HL-60 (cell line): ENCODE measurements at regions not wholly inside any gene's neighbourhood (a gene's known extent, or its start where the extent isn't known, plus 50 kb on each side); places are given as distances from the start of the nearest gene placed in this dataset.

Experiments used
- CTCF ChIP-seq: IDR thresholded peaks from one replicate; pipeline ENCODE4 v1.5.1; 2011; ENCODE audit warnings: low read length, control low read depth, inconsistent platforms; ENCODE audit not compliant: insufficient read depth
- GABPA ChIP-seq: IDR thresholded peaks from 2 replicates; pipeline ENCODE4 v1.6.1; 2012; ENCODE audit warnings: low read depth
- POLR2AphosphoS5 ChIP-seq: IDR thresholded peaks from 2 replicates; pipeline ENCODE4 v1.6.1; 2012; ENCODE audit warnings: low read depth
- SPI1 ChIP-seq: IDR thresholded peaks from 2 replicates; pipeline ENCODE4 v1.6.1; 2012; ENCODE audit warnings: low read depth, mild to moderate bottlenecking, borderline replicate concordance
- TF ChIP-seq, protein P1 (sequence below): IDR thresholded peaks from 2 replicates; pipeline ENCODE4 v1.6.1; 2012; ENCODE audit warnings: low read depth; ENCODE audit not compliant: insufficient replicate concordance

DNA sequence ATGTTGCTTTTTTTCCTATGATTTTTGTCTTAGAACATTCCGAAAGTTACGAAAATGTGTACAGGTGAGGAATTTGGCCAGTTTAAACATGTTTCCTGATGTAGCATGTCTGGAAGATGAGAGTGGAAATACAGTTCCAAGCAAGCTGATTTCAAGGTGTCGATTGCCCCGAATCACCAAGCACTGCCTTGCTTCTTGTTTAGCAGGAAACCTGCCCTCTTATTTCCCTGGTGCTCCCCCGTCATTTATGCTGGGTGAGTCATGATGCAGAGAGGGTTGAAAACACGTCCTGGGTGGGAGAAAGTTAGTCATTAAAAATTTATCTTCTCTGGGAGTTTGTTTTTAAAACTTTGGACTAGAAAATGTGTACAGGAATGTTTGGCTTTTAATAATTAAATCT, 608.6 kb upstream of the EEF2KMT start:
- no peak for TF ChIP-seq CTCF
- TF ChIP-seq POLR2AphosphoS5: no peak
- TF ChIP-seq, protein P1, sequence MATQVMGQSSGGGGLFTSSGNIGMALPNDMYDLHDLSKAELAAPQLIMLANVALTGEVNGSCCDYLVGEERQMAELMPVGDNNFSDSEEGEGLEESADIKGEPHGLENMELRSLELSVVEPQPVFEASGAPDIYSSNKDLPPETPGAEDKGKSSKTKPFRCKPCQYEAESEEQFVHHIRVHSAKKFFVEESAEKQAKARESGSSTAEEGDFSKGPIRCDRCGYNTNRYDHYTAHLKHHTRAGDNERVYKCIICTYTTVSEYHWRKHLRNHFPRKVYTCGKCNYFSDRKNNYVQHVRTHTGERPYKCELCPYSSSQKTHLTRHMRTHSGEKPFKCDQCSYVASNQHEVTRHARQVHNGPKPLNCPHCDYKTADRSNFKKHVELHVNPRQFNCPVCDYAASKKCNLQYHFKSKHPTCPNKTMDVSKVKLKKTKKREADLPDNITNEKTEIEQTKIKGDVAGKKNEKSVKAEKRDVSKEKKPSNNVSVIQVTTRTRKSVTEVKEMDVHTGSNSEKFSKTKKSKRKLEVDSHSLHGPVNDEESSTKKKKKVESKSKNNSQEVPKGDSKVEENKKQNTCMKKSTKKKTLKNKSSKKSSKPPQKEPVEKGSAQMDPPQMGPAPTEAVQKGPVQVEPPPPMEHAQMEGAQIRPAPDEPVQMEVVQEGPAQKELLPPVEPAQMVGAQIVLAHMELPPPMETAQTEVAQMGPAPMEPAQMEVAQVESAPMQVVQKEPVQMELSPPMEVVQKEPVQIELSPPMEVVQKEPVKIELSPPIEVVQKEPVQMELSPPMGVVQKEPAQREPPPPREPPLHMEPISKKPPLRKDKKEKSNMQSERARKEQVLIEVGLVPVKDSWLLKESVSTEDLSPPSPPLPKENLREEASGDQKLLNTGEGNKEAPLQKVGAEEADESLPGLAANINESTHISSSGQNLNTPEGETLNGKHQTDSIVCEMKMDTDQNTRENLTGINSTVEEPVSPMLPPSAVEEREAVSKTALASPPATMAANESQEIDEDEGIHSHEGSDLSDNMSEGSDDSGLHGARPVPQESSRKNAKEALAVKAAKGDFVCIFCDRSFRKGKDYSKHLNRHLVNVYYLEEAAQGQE: no peak
- TF ChIP-seq GABPA: no peak
- no peak for TF ChIP-seq SPI1
